HepG2 (cell line): ENCODE measurements at regions not wholly inside any gene's neighbourhood (a gene's known extent, or its start where the extent isn't known, plus 50 kb on each side); places are given as distances from the start of the nearest gene placed in this dataset.

Experiments used
- ATAC-seq: fragments of 200-7000 bp; cut with Tn5 transposase; 3 replicates; pipeline ENCODE4 v1.9.1; 2020; ENCODE audit warnings: mild to moderate bottlenecking, moderate library complexity
- BruUV-seq: library from RNA; stranded (reverse); fragments of 400-500 nt; replicated peaks from 2 replicates; lab custom pipeline; 2021; lab: Mats Ljungman, UMichigan
- CTCF ChIA-PET: fragments of 300-600 bp; formaldehyde crosslinking; extraction: SDS; loops from one replicate; lab custom pipeline; 2021; ENCODE audit warnings: low total read pairs, inconsistent platforms, low intra/inter-chr PET ratio; lab: Yijun Ruan, JAX
- POLR2A ChIA-PET: fragments of 350-600 bp; sonication (Branson Sonifier 250); formaldehyde crosslinking; loops from one replicate; lab custom pipeline; 2020; ENCODE audit warnings: antibody characterized with exemption, inconsistent platforms; lab: Yijun Ruan, JAX
- DNase-seq: peaks from one replicate; pipeline ENCODE4 v3.0.0-alpha.2; 2015; ENCODE audit warnings: low spot score
- FAIRE-seq: peaks from 3 replicates; lab custom pipeline; 2011; peaks lifted over from hg19 to GRCh38; lab: Jason Lieb, UNC
- H2AFZ ChIP-seq: one replicate; pipeline ENCODE4 v1.6.1; 2011; ENCODE audit warnings: low read length, inconsistent platforms
- H3K27ac ChIP-seq: fragments of 300-600 bp; 3 replicates; pipeline ENCODE4 v1.8.0; 2011; ENCODE audit warnings: mixed run types, mild to moderate bottlenecking, mixed read lengths, low read length, inconsistent platforms; ENCODE audit not compliant: insufficient read depth; ENCODE audit errors: extremely low read length
- H3K27me3 ChIP-seq, 2 experiments: fragments of 200-600 bp in 1 of 2; 2 replicates in 1 of 2; 3 replicates in 1 of 2; pipeline versions ENCODE4 v1.6.0 to v1.8.0; 2011; ENCODE audit warnings: low read length in 2 of 2, mild to moderate bottlenecking in 2 of 2, moderate library complexity in 2 of 2, inconsistent platforms in 1 of 2; ENCODE audit not compliant: insufficient read depth in 2 of 2, control insufficient read depth in 1 of 2
- H3K36me3 ChIP-seq, 2 experiments: fragments of 200-600 bp in 1 of 2; replicated peaks in 1 of 2; 2 replicates in 1 of 2; 3 replicates in 1 of 2; pipeline versions ENCODE4 v1.5.1 to v1.8.0; 2011; ENCODE audit warnings: low read length in 2 of 2, inconsistent platforms in 1 of 2; ENCODE audit not compliant: insufficient read depth in 2 of 2, control insufficient read depth in 1 of 2
- H3K4me1 ChIP-seq: 2 replicates; pipeline ENCODE4 v1.5.1; 2012; ENCODE audit warnings: low read length, inconsistent platforms; ENCODE audit not compliant: insufficient read depth
- H3K4me2 ChIP-seq: 2 replicates; pipeline ENCODE4 v1.6.0; 2011; ENCODE audit warnings: low read depth, low read length, inconsistent platforms
- H3K4me3 ChIP-seq, 3 experiments: fragments of 200-600 bp in 1 of 3; sonication (generic), shearing (Covaris generic) in 1 of 3; replicated peaks in 1 of 3; 2 replicates each; pipeline ENCODE4 v1.5.1; 2011 to 2016; ENCODE audit warnings: low read length in 3 of 3, inconsistent platforms in 2 of 3, low read depth in 2 of 3, mild to moderate bottlenecking in 2 of 3, control low read depth in 1 of 3, mixed read lengths in 1 of 3; ENCODE audit not compliant: insufficient read depth in 1 of 3
- H3K79me2 ChIP-seq: one replicate; pipeline ENCODE4 v1.6.1; 2011; ENCODE audit warnings: low read length, inconsistent platforms; ENCODE audit not compliant: insufficient read depth
- H3K9ac ChIP-seq: 2 replicates; pipeline ENCODE4 v1.6.0; 2011; ENCODE audit warnings: mild to moderate bottlenecking, low read depth, low read length, inconsistent platforms; ENCODE audit not compliant: insufficient read depth
- H3K9me3 ChIP-seq: 2 replicates; pipeline ENCODE4 v1.5.1; 2012; ENCODE audit warnings: mild to moderate bottlenecking, low read length
- H4K20me1 ChIP-seq: 2 replicates; pipeline ENCODE4 v1.6.0; 2011; ENCODE audit warnings: inconsistent platforms, mild to moderate bottlenecking, low read length, moderate library complexity; ENCODE audit not compliant: insufficient read depth
- CREB1 ChIP-seq, 2 experiments: fragments of 450-650 bp in 1 of 2; IDR thresholded peaks; 2 replicates each; pipeline ENCODE4 v1.6.1; 2016 to 2017; ENCODE audit warnings: control low read depth in 1 of 2, mild to moderate bottlenecking in 1 of 2, missing compliant biosample characterization in 1 of 2, missing genetic modification characterization in 1 of 2
- GATAD1 ChIP-seq: IDR thresholded peaks from 2 replicates; pipeline ENCODE4 v1.6.1; 2016; ENCODE audit warnings: missing genetic modification reagents, missing compliant biosample characterization
- PREB ChIP-seq: sonication (generic); formaldehyde crosslinking; IDR thresholded peaks from 2 replicates; pipeline ENCODE4 v1.4.0; 2020; ENCODE audit warnings: missing genetic modification reagents
- SP1 ChIP-seq, 2 experiments: fragments of 450-650 bp in 1 of 2; sonication (generic) in 1 of 2; formaldehyde crosslinking in 1 of 2; IDR thresholded peaks; 2 replicates each; pipeline versions ENCODE4 v1.4.0 to v1.6.1; 2016 to 2020; ENCODE audit warnings: missing genetic modification reagents in 1 of 2
- ZBED4 ChIP-seq: sonication (generic); formaldehyde crosslinking; IDR thresholded peaks from 2 replicates; pipeline ENCODE4 v1.4.0; 2020; ENCODE audit warnings: missing genetic modification reagents, borderline replicate concordance
- ZNF446 ChIP-seq: sonication (generic); formaldehyde crosslinking; IDR thresholded peaks from 2 replicates; pipeline ENCODE4 v1.5.0; 2020; ENCODE audit warnings: mild to moderate bottlenecking, missing genetic modification reagents
- ZNF768 ChIP-seq: sonication (generic); formaldehyde crosslinking; IDR thresholded peaks from 2 replicates; pipeline ENCODE4 v1.4.0; 2020; ENCODE audit warnings: missing genetic modification reagents
- WGBS: methylation state at CpG from one replicate; pipeline ENCODE4 v1.1.6; 2017; ENCODE audit warnings: low lambda C conversion rate; 5-methylcytosine and 5-hydroxymethylcytosine counted together
- in situ Hi-C: cut with HindIII; loops from 2 replicates; pipeline ENCODE4 v1.10.0; 2017; ENCODE audit warnings: low pct_unique_long_range_greater_than_20kb; ENCODE audit not compliant: extremely low pct_ligation_motif_present
- intact Hi-C: fragments of 100-400 bp; cut with micrococcal nuclease; formaldehyde crosslinking; loops from one replicate; pipeline ENCODE4 v1.10.0; 2022; ENCODE audit not compliant: unreplicated experiment

- H3K27me3 ChIP-seq: no peaks in the 10 kb centered on the region
- H3K4me3 ChIP-seq: no peak overlapping the region
- TF ChIP-seq GATAD1 (CRISPR knock-in tag): no peak
- TF ChIP-seq CREB1 (IDR thresholded peaks at IDR 0.05): peak; percentile 59
- TF ChIP-seq CREB1 (CRISPR knock-in tag; IDR thresholded peaks at IDR 0.05): no peak
- TF ChIP-seq, all 625 proteins: peak for 1
- no TSS peak for BruUV-seq
- no peaks in the 10 kb centered on the region for H3K36me3 ChIP-seq
- ChIA-PET CTCF (no interaction called here), POLR2A (no interaction called here)
- no peaks in the 10 kb centered on the region for H3K4me1 ChIP-seq
- WGBS: 37% methylated on average over 17 of the region's 17 CpGs
- H4K20me1 ChIP-seq: no peaks in the 10 kb centered on the region; the same call in 1 of the 2 replicates
- H2AFZ ChIP-seq: no peak overlapping the region
- no peaks in the 10 kb centered on the region for H3K79me2 ChIP-seq
- no peak overlapping the region for H3K9ac ChIP-seq
- in situ Hi-C loops: no loop called here
- intact Hi-C loops: no loop called here
- H3K9me3 ChIP-seq: peaks cover 7% of the 10 kb centered on the region
- FAIRE-seq (no peak), DNase-seq (no peak), ATAC-seq (no peak)
- H3K4me2 ChIP-seq: no peak overlapping the region
- no peak overlapping the region for H3K27ac ChIP-seq
Observed at GRCh38 chr20:57000441-57000968, 265.9 kb downstream of the BMP7 start.

GRCh38 chr20:57001126-57001767 lies 265.2 kb downstream of the BMP7 start:
- Histone ChIP-seq H3K36me3 (no peaks in the 10 kb centered on the region), H3K9ac (no peak overlapping the region), H3K27ac (no peak overlapping the region), H4K20me1 (no peaks in the 10 kb centered on the region; the same call in 1 of the 2 replicates), H3K27me3 (no peaks in the 10 kb centered on the region), H3K4me3 (no peak overlapping the region), H2AFZ (no peak overlapping the region), H3K4me2 (no peak overlapping the region), H3K9me3 (peaks cover 7% of the 10 kb centered on the region), H3K4me1 (no peaks in the 10 kb centered on the region), H3K79me2 (no peaks in the 10 kb centered on the region)
- DNase-seq: no peak
- WGBS: 34% methylated on average over 12 of the region's 12 CpGs
- ChIA-PET CTCF (no interaction called here), POLR2A (no interaction called here)
- BruUV-seq: no TSS peak
- intact Hi-C loops: no loop called here
- in situ Hi-C loops: no loop called here
- FAIRE-seq: no peak
- TF ChIP-seq ZNF446 (CRISPR knock-in tag): no peak
- no peak for TF ChIP-seq PREB (CRISPR knock-in tag)
- TF ChIP-seq ZBED4 (CRISPR knock-in tag): no peak
- TF ChIP-seq SP1 (IDR thresholded peaks at IDR 0.05): no peak
- no peak for TF ChIP-seq SP1 (CRISPR knock-in tag; IDR thresholded peaks at IDR 0.05)
- peak; percentile 86 for TF ChIP-seq ZNF768 (CRISPR knock-in tag)
- no peak for ATAC-seq
